ENCODE measurements at regions not wholly inside any gene's neighbourhood (a gene's known extent, or its start where the extent isn't known, plus 50 kb on each side); places are given as distances from the start of the nearest gene placed in this dataset.

DNA sequence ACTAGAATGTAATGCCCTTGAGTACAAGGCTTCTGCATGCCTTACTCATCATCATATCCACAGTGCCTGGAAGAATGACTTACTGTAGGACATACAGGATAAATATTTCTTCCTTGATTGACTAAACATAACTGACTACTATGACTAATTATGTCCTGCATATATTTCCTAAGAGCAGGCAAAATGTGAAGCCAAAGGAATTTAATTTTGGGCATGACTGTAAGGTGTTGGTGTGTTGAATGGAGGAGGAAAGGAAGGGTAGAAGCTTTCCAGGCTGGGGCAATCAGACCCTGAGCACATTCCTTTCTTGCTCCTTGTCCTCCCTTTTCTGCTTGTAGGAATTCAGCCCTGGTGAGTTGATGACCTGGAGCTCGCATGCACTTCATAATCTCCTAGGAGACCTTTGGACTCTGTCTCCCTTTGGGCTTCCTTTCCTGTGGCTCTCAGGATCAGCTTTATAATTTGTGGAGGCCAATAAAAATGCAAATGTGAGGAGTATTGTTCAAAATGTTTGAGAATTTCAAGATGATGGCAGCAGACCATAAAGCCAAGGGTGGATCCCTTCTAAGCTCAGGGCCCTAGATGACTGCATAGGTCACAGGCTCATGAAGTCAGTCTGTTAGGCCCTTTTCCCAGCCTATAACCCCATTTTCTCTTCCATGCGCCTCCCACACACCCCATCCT lies 174.0 kb downstream of the HMHB1 start:
- Histone ChIP-seq H3K9me3 (no peaks in the 10 kb centered on the region), H3K4me3 (no peak overlapping the region), H3K36me3 (no peaks in the 10 kb centered on the region), H3K4me1 (peaks cover 0 to 4% of the 10 kb centered on the region in 2 donors), H3K27me3 (no peaks in the 10 kb centered on the region), H3K27ac (peak overlapping the region in 1 of 2 donors; percentile 34)
- DNase-seq (ENCODE audit: low spot score) = no peak
- TF ChIP-seq CTCF (IDR thresholded peaks at IDR 0.05) = no peak

DNA sequence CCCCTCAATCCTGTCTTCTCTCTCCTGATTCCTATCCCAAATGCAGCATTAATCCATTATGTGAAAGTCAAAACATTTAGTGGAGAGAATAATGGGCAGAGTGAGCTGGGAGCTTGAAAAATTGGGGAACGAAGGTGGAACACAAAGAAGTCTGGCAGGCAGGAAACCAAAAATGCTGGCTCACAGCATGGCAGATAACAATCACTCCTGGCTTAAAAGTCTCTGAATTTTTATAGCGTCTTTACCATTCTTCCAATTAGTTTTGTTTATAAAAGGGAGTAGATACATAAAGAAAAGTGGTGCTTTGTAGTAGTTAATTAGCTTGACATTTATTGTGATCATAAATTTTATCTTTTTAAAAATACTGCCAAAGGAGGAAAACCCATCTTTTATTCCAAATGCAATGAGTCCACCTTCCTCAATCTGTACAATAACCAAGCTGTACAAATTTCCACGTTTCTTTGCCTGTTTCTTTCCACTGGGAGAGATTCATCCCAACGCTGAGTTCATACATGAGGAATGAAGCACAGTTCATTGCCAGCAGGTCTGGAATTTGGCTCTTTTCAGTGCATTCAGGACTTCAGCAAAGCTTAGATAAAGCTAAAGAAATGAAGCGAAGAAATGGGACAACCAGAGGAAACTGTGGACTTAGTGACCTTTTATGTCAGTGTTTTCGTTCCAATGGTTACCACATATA lies 174.7 kb downstream of the HMHB1 start:
- H3K36me3 ChIP-seq = no peaks in the 10 kb centered on the region
- H3K4me1 ChIP-seq = peaks cover 0 to 4% of the 10 kb centered on the region in 2 donors
- no peak overlapping the region for H3K4me3 ChIP-seq
- no peaks in the 10 kb centered on the region for H3K27me3 ChIP-seq
- H3K27ac ChIP-seq = peak overlapping the region in 1 of 2 donors; percentile 34
- DNase-seq (ENCODE audit: low spot score) = no peak
- TF ChIP-seq CTCF (IDR thresholded peaks at IDR 0.05) = no peak
- no peaks in the 10 kb centered on the region for H3K9me3 ChIP-seq

DNA sequence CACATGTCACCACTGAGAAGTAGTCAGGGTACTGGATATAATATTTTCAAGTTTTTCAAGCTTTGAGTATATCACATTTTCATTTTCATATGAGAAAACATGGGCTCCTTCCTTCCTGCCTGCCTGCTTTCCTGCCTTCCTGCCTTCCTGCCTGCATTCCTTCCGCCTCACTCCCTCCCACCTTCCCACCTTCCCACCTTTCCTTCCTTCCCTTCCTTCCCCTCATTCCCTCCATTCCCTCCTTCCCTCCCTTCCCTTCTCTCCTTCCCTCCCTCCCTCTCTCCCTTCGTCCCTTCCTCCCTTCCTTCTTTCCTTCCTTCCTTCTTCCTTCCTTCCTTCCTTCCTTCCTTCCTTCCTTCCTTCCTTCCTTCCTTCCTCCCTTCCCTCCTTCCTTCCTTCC lies 175.3 kb downstream of the HMHB1 start:
- Histone ChIP-seq H3K27ac (peak overlapping the region in 1 of 2 donors; percentile 34), H3K4me3 (no peak overlapping the region), H3K36me3 (no peaks in the 10 kb centered on the region), H3K27me3 (no peaks in the 10 kb centered on the region), H3K4me1 (peaks cover 0 to 4% of the 10 kb centered on the region in 2 donors), H3K9me3 (no peaks in the 10 kb centered on the region)
- no peak for TF ChIP-seq CTCF (IDR thresholded peaks at IDR 0.05)
- DNase-seq (ENCODE audit: low spot score) = no peak

DNA sequence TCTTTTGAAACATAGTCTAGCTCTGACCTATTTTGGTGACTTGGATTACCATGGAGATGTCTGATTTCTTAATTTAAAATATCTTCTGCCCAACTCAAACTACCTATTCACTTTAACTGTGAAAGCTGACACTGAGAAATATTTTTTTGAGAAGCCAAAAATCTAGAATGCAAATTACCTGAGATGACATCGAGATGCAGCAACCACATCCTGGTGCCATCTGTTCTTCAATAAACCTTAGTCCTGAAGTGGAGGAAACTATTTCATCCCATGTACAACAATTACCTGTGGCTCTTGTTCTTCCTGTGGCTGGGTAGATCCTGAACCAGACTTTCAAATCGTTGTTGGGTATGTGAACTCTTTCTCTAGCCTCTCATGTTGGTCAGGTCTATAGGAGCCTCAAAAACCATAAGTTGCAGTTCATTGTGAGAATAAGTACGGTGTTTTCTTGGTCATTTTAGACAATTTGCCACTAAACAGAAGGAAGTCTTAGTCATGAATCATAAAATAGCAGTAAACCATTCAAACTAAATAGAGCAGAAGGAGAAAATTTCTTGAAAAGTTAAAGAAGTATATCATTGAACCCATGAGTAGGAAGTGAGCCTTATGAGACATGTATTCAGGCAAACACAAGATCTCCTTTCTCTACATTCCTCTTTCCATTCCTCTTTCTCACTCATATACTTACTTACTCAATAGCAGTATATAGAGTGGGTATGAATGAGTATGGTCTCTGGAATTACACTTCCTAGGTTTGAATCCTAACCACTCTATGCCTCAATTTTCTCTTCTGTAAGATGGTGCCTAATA lies 176.0 kb downstream of the HMHB1 start:
- H3K27me3 ChIP-seq = no peaks in the 10 kb centered on the region
- H3K4me3 ChIP-seq = no peak overlapping the region
- TF ChIP-seq CTCF (IDR thresholded peaks at IDR 0.05) = no peak
- no peak overlapping the region for H3K27ac ChIP-seq
- DNase-seq (ENCODE audit: low spot score) = no peak
- no peaks in the 10 kb centered on the region for H3K36me3 ChIP-seq
- H3K4me1 ChIP-seq = peaks cover 0 to 4% of the 10 kb centered on the region in 2 donors
- H3K9me3 ChIP-seq = no peaks in the 10 kb centered on the region

- no peaks in the 10 kb centered on the region for H3K27me3 ChIP-seq
- no peak overlapping the region for H3K27ac ChIP-seq
- no peak for DNase-seq (ENCODE audit: low spot score)
- no peak overlapping the region for H3K4me3 ChIP-seq
- no peak for TF ChIP-seq CTCF (IDR thresholded peaks at IDR 0.05)
- no peaks in the 10 kb centered on the region for H3K9me3 ChIP-seq
- H3K4me1 ChIP-seq = no peaks in the 10 kb centered on the region
- H3K36me3 ChIP-seq = no peaks in the 10 kb centered on the region
Measured at GRCh38 chr5:143992496-143992895, 178.0 kb downstream of the YIPF5 start.
